ENCODE measurements at regions not wholly inside any gene's neighbourhood (a gene's known extent, or its start where the extent isn't known, plus 50 kb on each side); places are given as distances from the start of the nearest gene placed in this dataset.

DNA sequence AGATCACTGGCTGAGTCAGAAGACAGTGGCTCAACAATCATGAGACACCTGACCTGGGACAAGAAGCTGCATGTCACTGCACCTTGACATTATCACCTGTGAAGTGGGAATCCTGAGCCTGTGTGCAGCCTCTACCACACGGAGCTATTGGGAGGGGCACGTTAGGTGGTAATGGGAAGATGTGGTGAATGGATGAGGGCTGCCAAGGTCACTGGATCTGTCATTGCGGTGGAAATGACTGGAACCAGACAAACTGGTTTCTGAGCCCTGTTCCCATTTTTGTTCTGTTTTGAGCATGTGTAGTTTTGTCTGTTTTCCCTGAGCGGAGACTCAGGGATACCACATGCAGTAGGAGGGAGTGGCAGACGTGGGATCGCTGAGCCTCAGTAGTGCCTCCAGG lies 235.5 kb downstream of the OPA1 start:
- TF ChIP-seq, protein P1, sequence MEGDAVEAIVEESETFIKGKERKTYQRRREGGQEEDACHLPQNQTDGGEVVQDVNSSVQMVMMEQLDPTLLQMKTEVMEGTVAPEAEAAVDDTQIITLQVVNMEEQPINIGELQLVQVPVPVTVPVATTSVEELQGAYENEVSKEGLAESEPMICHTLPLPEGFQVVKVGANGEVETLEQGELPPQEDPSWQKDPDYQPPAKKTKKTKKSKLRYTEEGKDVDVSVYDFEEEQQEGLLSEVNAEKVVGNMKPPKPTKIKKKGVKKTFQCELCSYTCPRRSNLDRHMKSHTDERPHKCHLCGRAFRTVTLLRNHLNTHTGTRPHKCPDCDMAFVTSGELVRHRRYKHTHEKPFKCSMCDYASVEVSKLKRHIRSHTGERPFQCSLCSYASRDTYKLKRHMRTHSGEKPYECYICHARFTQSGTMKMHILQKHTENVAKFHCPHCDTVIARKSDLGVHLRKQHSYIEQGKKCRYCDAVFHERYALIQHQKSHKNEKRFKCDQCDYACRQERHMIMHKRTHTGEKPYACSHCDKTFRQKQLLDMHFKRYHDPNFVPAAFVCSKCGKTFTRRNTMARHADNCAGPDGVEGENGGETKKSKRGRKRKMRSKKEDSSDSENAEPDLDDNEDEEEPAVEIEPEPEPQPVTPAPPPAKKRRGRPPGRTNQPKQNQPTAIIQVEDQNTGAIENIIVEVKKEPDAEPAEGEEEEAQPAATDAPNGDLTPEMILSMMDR (IDR thresholded peaks at IDR 0.05) = no peak
- no peak for TF ChIP-seq POLR2A (IDR thresholded peaks at IDR 0.05)
- peak overlapping the region; percentile 8 to 52 (median 32) for H3K27ac ChIP-seq
- DNase-seq (peak; percentile 51 to 77 (median 68)), ATAC-seq (peak; percentile 75)
- 24 to 36% methylated on average over 6 of the region's 6 CpGs for WGBS, 2 donors
- H3K27me3 ChIP-seq = no peaks in the 10 kb centered on the region
- intact Hi-C loops (cut with DNase I) = no loop called here
- H3K36me3 ChIP-seq (replicated peaks in 1 of 2; ENCODE audit: insufficient read depth in 1 of 2, low read depth in 2 of 2) = no peaks in the 10 kb centered on the region
- H3K4me1 ChIP-seq = peaks cover 43% of the 10 kb centered on the region
- H3K4me3 ChIP-seq = no peak overlapping the region
- no peaks in the 10 kb centered on the region for H3K9me3 ChIP-seq

DNA sequence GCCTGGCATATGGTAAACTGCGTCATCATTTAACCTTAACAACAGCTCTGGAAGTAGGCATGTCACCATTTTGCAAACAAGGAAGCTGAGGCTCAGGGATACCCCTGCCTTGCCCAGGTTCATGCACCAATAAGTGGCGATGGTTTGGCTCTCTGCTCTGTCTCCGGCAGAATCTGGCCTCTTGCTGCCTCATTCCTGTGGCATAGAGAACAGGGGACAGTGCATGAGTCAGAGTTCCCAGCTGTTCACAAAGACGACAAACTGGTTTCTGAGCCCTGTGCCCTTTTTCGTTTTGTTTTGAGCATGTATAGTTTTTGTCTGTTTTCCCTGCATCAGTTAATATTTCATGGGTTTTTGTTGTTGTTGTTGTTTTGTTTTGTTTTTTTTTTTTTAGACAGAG lies 236.8 kb downstream of the OPA1 start:
- peak; percentile 47 to 83 (median 61) for DNase-seq
- peak overlapping the region in 3 of 4 donors; percentile 43 to 60 (median 44) for H3K27ac ChIP-seq
- no peaks in the 10 kb centered on the region for H3K27me3 ChIP-seq
- no peak overlapping the region for H3K4me3 ChIP-seq
- H3K4me1 ChIP-seq = peaks cover 49% of the 10 kb centered on the region
- no peaks in the 10 kb centered on the region for H3K9me3 ChIP-seq
- TF ChIP-seq, protein P1 (IDR thresholded peaks at IDR 0.05) = no peak
- no peak for TF ChIP-seq POLR2A (IDR thresholded peaks at IDR 0.05)
- WGBS, 2 donors = 55 to 64% methylated on average over 5 of the region's 5 CpGs
- intact Hi-C loops (cut with DNase I) = no loop called here
- H3K36me3 ChIP-seq (replicated peaks in 1 of 2; ENCODE audit: insufficient read depth in 1 of 2, low read depth in 2 of 2) = no peaks in the 10 kb centered on the region
- ATAC-seq = peak; percentile 68

DNA sequence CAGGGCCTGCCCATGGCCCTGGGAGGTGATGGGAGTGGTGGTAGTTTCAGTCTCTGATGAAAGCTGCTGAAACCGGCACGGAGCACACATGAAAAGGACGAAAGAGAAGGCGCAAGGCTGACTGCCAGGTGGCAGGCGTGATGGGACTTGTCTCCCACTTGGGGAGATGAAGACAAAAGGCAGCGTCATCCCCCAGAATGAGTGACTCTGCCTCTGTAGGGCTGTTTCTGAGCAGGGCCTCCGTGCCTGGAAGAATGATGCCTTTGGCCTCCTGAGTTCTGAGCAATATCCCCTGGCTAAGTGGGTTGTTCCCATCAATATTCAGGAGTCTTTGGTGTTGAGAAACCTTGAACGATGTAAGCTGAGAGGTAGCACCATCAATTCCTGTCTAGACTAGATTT lies 237.8 kb downstream of the OPA1 start:
- no peak for DNase-seq
- H3K9me3 ChIP-seq = no peaks in the 10 kb centered on the region
- TF ChIP-seq, protein P1 (IDR thresholded peaks at IDR 0.05) = no peak
- no peak for TF ChIP-seq POLR2A (IDR thresholded peaks at IDR 0.05)
- WGBS, 2 donors = 92 to 95% methylated on average over 8 of the region's 8 CpGs
- no peak overlapping the region for H3K4me3 ChIP-seq
- no peaks in the 10 kb centered on the region for H3K27me3 ChIP-seq
- no peak for ATAC-seq
- no peaks in the 10 kb centered on the region for H3K36me3 ChIP-seq (replicated peaks in 1 of 2; ENCODE audit: insufficient read depth in 1 of 2, low read depth in 2 of 2)
- no peak overlapping the region for H3K27ac ChIP-seq
- peaks cover 53% of the 10 kb centered on the region for H3K4me1 ChIP-seq
- intact Hi-C loops (cut with DNase I) = no loop called here

DNA sequence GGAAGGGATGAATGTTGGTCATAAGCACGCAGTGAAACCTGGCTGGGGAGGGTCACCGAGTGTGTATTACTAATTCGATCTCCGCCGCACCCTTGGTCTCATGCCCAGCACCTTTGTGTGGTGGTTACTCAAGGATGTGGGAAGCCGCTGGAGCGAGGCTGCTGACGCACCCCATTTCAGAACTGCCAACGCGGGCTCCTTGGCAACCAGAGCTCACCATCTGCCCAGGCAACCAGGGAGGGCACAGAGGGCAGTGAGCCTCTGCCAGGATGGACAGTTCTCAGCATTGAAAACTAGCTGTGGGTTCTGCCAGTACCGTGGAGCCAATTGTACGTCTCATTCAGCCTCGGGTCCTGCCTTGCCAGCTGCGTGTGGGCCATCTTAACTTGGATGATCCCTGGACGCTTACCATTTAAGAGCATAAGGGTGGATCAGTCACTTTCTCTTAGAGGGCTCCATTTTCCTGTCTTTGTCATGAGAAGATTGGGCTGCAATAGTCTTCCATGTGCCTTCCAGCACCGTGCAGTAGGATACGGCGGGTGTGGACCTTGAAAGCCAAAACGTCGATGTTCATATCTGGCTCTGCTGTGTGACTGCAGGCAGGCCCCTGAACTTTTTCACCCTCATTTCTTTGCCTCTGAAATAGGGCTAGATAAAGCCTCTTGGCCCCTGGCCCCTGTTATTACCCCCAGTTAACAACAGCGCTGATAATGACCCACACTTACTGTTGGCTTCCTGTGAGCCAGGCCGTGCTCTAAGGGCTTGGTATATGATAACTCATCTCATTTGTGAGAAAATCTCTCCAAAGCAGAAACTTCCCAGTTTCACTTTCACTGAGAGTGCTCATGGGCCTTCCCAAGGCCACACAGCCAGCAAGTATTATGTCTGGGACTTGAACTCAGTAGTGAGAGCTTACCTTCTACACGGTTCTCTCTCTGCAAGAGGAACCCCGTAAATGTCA lies 238.8 kb downstream of the OPA1 start:
- DNase-seq = peak in 3 of 4 donors; percentile 46 to 68 (median 60)
- H3K4me1 ChIP-seq = peaks cover 45% of the 10 kb centered on the region
- no peaks in the 10 kb centered on the region for H3K27me3 ChIP-seq
- intact Hi-C loops (cut with DNase I) = no loop called here
- no peak for TF ChIP-seq POLR2A (IDR thresholded peaks at IDR 0.05)
- TF ChIP-seq, protein P1 (IDR thresholded peaks at IDR 0.05) = no peak
- H3K27ac ChIP-seq = peak overlapping the region in 1 of 4 donors; percentile 30
- 79 to 82% methylated on average over 22 of the region's 24 CpGs for WGBS, 2 donors
- ATAC-seq = no peak
- no peaks in the 10 kb centered on the region for H3K9me3 ChIP-seq
- H3K36me3 ChIP-seq (replicated peaks in 1 of 2; ENCODE audit: insufficient read depth in 1 of 2, low read depth in 2 of 2) = no peaks in the 10 kb centered on the region
- no peak overlapping the region for H3K4me3 ChIP-seq
